ENCODE measurements at regions not wholly inside any gene's neighbourhood (a gene's known extent, or its start where the extent isn't known, plus 50 kb on each side); places are given as distances from the start of the nearest gene placed in this dataset.

GRCh38 chr13:40329781-40330485 lies 336.5 kb downstream of the FOXO1 start:
- Histone ChIP-seq H2AFZ (ENCODE audit: control insufficient read depth, low read depth, low read length) (no peak overlapping the region), H3K9ac (ENCODE audit: control insufficient read depth, insufficient read depth, low read length) (no peak overlapping the region), H4K20me1 (ENCODE audit: control insufficient read depth, insufficient read depth) (no peaks in the 10 kb centered on the region), H3K4me1 (ENCODE audit: control insufficient read depth, insufficient read depth, low read length) (no peaks in the 10 kb centered on the region), H3K4me2 (ENCODE audit: control insufficient read depth, insufficient read depth) (no peak overlapping the region), H3K27me3 (replicated peaks in 1 of 2; ENCODE audit: control insufficient read depth in 2 of 2, insufficient read depth in 2 of 2, low read length in 1 of 2) (no peaks in the 10 kb centered on the region), H3K79me2 (ENCODE audit: control insufficient read depth, insufficient read depth, low read length) (no peaks in the 10 kb centered on the region), H3K36me3 (ENCODE audit: control insufficient read depth in 2 of 2, insufficient read depth in 2 of 2, low read length in 1 of 2) (no peaks in the 10 kb centered on the region), H3K9me3 (replicated peaks; ENCODE audit: control insufficient read depth, insufficient read depth, low read length) (no peaks in the 10 kb centered on the region; the same call in 2 of the 3 replicates), H3K27ac (ENCODE audit: control insufficient read depth, insufficient read depth) (no peak overlapping the region), H3K4me3 (no peak overlapping the region)
- ATAC-seq: peak; percentile 73
- CTCF ChIA-PET: interaction anchor here (0.7 kb wide), 1 partner anchor 329 kb away, joined by 3 read pairs; no protein-coding TSS in a partner anchor
- POLR2A ChIA-PET: no interaction called here
- no TSS peak for BruUV-seq (replicated peaks)
- no peak for DNase-seq (ENCODE audit: low read depth, low spot score)
- in situ Hi-C loops (cut with MboI) (no loop called here), intact Hi-C loops (cut with micrococcal nuclease; ENCODE audit: unreplicated experiment) (no loop called here)
- FAIRE-seq: no peak
- SMC1A ChIA-PET (ENCODE audit: uncharacterized antibody, unreplicated experiment): interaction anchor here (0.7 to 1.2 kb wide), 2 partner anchors 12 to 14 kb away, joined by 3 read pairs; no protein-coding TSS in a partner anchor
- TF ChIP-seq ZBTB33 (IDR thresholded peaks at IDR 0.05) (no peak), CREB1 (IDR thresholded peaks at IDR 0.05; ENCODE audit: low read depth) (peak; percentile 44; the same call in 1 of the 2 replicates)
- RAD21 ChIA-PET (ENCODE audit: unreplicated experiment): interaction anchor here (0.8 kb wide), 1 partner anchor 115 kb away, joined by 3 read pairs; no protein-coding TSS in a partner anchor
- WGBS (ENCODE audit: insufficient coverage, insufficient replicate concordance, low lambda C conversion rate, missing lambda C conversion rate): 28% methylated on average over 4 of the region's 4 CpGs

DNA sequence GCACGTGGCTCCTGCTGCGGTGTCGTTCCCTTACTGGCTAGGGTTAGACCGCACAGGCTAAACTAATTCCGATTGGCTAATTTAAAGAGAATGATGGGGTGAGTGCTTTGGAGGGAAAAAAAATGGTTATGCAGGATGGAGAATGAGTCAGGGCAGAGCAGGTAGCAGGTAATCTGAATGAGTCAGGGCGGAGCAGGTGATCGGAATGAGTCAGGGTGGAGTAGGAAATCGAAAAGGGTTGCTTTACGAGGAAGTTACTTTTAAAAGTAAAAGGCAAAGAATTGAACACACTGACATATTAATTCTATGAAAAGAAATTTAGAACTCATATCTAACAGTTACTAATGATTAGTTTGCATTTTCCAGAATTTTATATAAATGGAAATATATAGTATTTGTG lies 335.5 kb downstream of the FOXO1 start:
- in situ Hi-C loops (cut with MboI): no loop called here
- Histone ChIP-seq H3K27me3 (replicated peaks in 1 of 2; ENCODE audit: control insufficient read depth in 2 of 2, insufficient read depth in 2 of 2, low read length in 1 of 2) (no peaks in the 10 kb centered on the region), H3K27ac (ENCODE audit: control insufficient read depth, insufficient read depth) (no peak overlapping the region), H3K4me3 (no peak overlapping the region), H2AFZ (ENCODE audit: control insufficient read depth, low read depth, low read length) (no peak overlapping the region), H3K4me2 (ENCODE audit: control insufficient read depth, insufficient read depth) (no peak overlapping the region), H3K4me1 (ENCODE audit: control insufficient read depth, insufficient read depth, low read length) (no peaks in the 10 kb centered on the region), H3K9ac (ENCODE audit: control insufficient read depth, insufficient read depth, low read length) (no peak overlapping the region), H3K36me3 (ENCODE audit: control insufficient read depth in 2 of 2, insufficient read depth in 2 of 2, low read length in 1 of 2) (no peaks in the 10 kb centered on the region), H3K79me2 (ENCODE audit: control insufficient read depth, insufficient read depth, low read length) (no peaks in the 10 kb centered on the region), H3K9me3 (replicated peaks; ENCODE audit: control insufficient read depth, insufficient read depth, low read length) (no peaks in the 10 kb centered on the region; the same call in 2 of the 3 replicates), H4K20me1 (ENCODE audit: control insufficient read depth, insufficient read depth) (no peaks in the 10 kb centered on the region)
- CTCF ChIA-PET: no interaction called here
- whole genome bisulfite sequencing (ENCODE audit: insufficient coverage, insufficient replicate concordance, low lambda C conversion rate, missing lambda C conversion rate): 86% methylated on average over 9 of the region's 9 CpGs
- DNase-seq (ENCODE audit: low read depth, low spot score): no peak
- POLR2A ChIA-PET: no interaction called here
- intact Hi-C loops (cut with micrococcal nuclease; ENCODE audit: unreplicated experiment): no loop called here
- RAD21 ChIA-PET (ENCODE audit: unreplicated experiment): no interaction called here
- ATAC-seq: no peak
- no peak for FAIRE-seq
- no TSS peak for BruUV-seq (replicated peaks)
- SMC1A ChIA-PET (ENCODE audit: uncharacterized antibody, unreplicated experiment): interaction anchor here (0.5 kb wide), 1 partner anchor 8 kb away, joined by 3 read pairs; no protein-coding TSS in a partner anchor
- TF ChIP-seq CBX3 (IDR thresholded peaks at IDR 0.05; ENCODE audit: borderline replicate concordance, low read depth) (no peak), ZNF622 (IDR thresholded peaks at IDR 0.05) (no peak), CEBPB (IDR thresholded peaks at IDR 0.05; ENCODE audit: borderline replicate concordance in 1 of 2, low read depth in 2 of 2, low read length in 2 of 2) (no peak), MTA3 (IDR thresholded peaks at IDR 0.05; ENCODE audit: borderline replicate concordance, low read length) (no peak), NRF1 (conservative IDR thresholded peaks at IDR 0.05; ENCODE audit: low read depth, low read length) (no peak)
- TF ChIP-seq, protein P1, sequence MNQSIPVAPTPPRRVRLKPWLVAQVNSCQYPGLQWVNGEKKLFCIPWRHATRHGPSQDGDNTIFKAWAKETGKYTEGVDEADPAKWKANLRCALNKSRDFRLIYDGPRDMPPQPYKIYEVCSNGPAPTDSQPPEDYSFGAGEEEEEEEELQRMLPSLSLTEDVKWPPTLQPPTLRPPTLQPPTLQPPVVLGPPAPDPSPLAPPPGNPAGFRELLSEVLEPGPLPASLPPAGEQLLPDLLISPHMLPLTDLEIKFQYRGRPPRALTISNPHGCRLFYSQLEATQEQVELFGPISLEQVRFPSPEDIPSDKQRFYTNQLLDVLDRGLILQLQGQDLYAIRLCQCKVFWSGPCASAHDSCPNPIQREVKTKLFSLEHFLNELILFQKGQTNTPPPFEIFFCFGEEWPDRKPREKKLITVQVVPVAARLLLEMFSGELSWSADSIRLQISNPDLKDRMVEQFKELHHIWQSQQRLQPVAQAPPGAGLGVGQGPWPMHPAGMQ (IDR thresholded peaks at IDR 0.05; ENCODE audit: borderline replicate concordance): no peak
- TF ChIP-seq, protein P2, sequence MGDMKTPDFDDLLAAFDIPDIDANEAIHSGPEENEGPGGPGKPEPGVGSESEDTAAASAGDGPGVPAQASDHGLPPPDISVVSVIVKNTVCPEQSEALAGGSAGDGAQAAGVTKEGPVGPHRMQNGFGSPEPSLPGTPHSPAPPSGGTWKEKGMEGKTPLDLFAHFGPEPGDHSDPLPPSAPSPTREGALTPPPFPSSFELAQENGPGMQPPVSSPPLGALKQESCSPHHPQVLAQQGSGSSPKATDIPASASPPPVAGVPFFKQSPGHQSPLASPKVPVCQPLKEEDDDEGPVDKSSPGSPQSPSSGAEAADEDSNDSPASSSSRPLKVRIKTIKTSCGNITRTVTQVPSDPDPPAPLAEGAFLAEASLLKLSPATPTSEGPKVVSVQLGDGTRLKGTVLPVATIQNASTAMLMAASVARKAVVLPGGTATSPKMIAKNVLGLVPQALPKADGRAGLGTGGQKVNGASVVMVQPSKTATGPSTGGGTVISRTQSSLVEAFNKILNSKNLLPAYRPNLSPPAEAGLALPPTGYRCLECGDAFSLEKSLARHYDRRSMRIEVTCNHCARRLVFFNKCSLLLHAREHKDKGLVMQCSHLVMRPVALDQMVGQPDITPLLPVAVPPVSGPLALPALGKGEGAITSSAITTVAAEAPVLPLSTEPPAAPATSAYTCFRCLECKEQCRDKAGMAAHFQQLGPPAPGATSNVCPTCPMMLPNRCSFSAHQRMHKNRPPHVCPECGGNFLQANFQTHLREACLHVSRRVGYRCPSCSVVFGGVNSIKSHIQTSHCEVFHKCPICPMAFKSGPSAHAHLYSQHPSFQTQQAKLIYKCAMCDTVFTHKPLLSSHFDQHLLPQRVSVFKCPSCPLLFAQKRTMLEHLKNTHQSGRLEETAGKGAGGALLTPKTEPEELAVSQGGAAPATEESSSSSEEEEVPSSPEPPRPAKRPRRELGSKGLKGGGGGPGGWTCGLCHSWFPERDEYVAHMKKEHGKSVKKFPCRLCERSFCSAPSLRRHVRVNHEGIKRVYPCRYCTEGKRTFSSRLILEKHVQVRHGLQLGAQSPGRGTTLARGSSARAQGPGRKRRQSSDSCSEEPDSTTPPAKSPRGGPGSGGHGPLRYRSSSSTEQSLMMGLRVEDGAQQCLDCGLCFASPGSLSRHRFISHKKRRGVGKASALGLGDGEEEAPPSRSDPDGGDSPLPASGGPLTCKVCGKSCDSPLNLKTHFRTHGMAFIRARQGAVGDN (IDR thresholded peaks at IDR 0.05): no peak
